Esophagus (tissue), 2 donors: ENCODE measurements at regions not wholly inside any gene's neighbourhood (a gene's known extent, or its start where the extent isn't known, plus 50 kb on each side); places are given as distances from the start of the nearest gene placed in this dataset.
A peak's percentile ranks its signal among the peaks of the same experiment; 100 is the strongest.

Experiments
- H3K27ac ChIP-seq, 2 donors: one replicate each; pipeline ENCODE4 v1.5.1; 2013; ENCODE audit warnings: low read depth in 2 of 2, mild to moderate bottlenecking in 2 of 2, inconsistent platforms in 1 of 2, low read length in 1 of 2, moderate library complexity in 1 of 2
- H3K27me3 ChIP-seq, 2 donors: one replicate each; pipeline ENCODE4 v1.6.1; 2013; ENCODE audit warnings: low read length in 2 of 2, control low read depth in 1 of 2, mild to moderate bottlenecking in 1 of 2; ENCODE audit not compliant: insufficient read depth in 2 of 2, control insufficient read depth in 1 of 2
- H3K36me3 ChIP-seq, 2 donors: one replicate each; pipeline ENCODE4 v1.6.1; 2013; ENCODE audit warnings: low read length in 1 of 2; ENCODE audit not compliant: control insufficient read depth in 2 of 2, insufficient read depth in 2 of 2
- H3K4me1 ChIP-seq, 2 donors: one replicate each; pipeline ENCODE4 v1.6.1; 2013; ENCODE audit warnings: low read length in 1 of 2; ENCODE audit not compliant: control insufficient read depth in 2 of 2, insufficient read depth in 2 of 2
- H3K4me3 ChIP-seq, 2 donors: one replicate each; pipeline ENCODE4 v1.5.1; 2013; ENCODE audit warnings: low read length in 2 of 2, mild to moderate bottlenecking in 2 of 2, low read depth in 1 of 2, moderate library complexity in 1 of 2
- H3K9me3 ChIP-seq, 2 donors: one replicate each; pipeline ENCODE4 v1.6.1; 2013; ENCODE audit warnings: mild to moderate bottlenecking in 2 of 2, low read depth in 1 of 2, low read length in 1 of 2, moderate library complexity in 1 of 2; ENCODE audit not compliant: control insufficient read depth in 2 of 2, insufficient read depth in 1 of 2
- WGBS, 2 donors: extraction: QIAGEN DNeasy Blood & Tissue Kit; methylation state at CpG; one replicate each; pipeline ENCODE4 v1.1.7; 2013; 5-methylcytosine and 5-hydroxymethylcytosine counted together
- donor health status: healthy with polysubstance abuse.
- donor health status: Bipolar disorder and iron deficiency.

GRCh38 chr1:234929369-234929768 lies 199.3 kb downstream of the TOMM20 start:
- 88 to 89% methylated on average over 3 of the region's 3 CpGs for WGBS, 2 donors
- peaks cover 5 to 9% of the 10 kb centered on the region in 2 donors for H3K4me1 ChIP-seq
- no peak overlapping the region for H3K27ac ChIP-seq
- H3K27me3 ChIP-seq = no peaks in the 10 kb centered on the region
- H3K9me3 ChIP-seq = no peaks in the 10 kb centered on the region
- H3K36me3 ChIP-seq = no peaks in the 10 kb centered on the region
- no peak overlapping the region for H3K4me3 ChIP-seq

GRCh38 chr1:234928642-234929041 lies 200.0 kb downstream of the TOMM20 start:
- 72 to 77% methylated on average over 5 of the region's 5 CpGs for WGBS, 2 donors

GRCh38 chr1:234927971-234928640 lies 200.5 kb downstream of the TOMM20 start:
- Histone ChIP-seq H3K36me3 (no peaks in the 10 kb centered on the region), H3K4me3 (no peak overlapping the region), H3K27ac (no peak overlapping the region), H3K9me3 (no peaks in the 10 kb centered on the region), H3K27me3 (no peaks in the 10 kb centered on the region), H3K4me1 (peaks cover 5 to 9% of the 10 kb centered on the region in 2 donors)
- WGBS, 2 donors = 82 to 83% methylated on average over 10 of the region's 10 CpGs

More at GRCh38 chr1:234928642-234929041, 200.0 kb downstream of the TOMM20 start:
- Histone ChIP-seq H3K27ac (no peak overlapping the region), H3K27me3 (no peaks in the 10 kb centered on the region), H3K9me3 (no peaks in the 10 kb centered on the region), H3K4me3 (no peak overlapping the region), H3K4me1 (peaks cover 5 to 9% of the 10 kb centered on the region in 2 donors), H3K36me3 (no peaks in the 10 kb centered on the region)

GRCh38 chr1:234927312-234927970 lies 201.2 kb downstream of the TOMM20 start:
- Histone ChIP-seq H3K4me3 (no peak overlapping the region), H3K27ac (no peak overlapping the region)
- WGBS, 2 donors = 83 to 86% methylated on average over 10 of the region's 10 CpGs

GRCh38 chr1:234926559-234927311 lies 201.9 kb downstream of the TOMM20 start:
- H3K36me3 ChIP-seq = no peaks in the 10 kb centered on the region
- no peak overlapping the region for H3K4me3 ChIP-seq
- H3K4me1 ChIP-seq = peaks cover 5 to 6% of the 10 kb centered on the region in 2 donors
- 59 to 60% methylated on average over 20 of the region's 20 CpGs for WGBS, 2 donors
- no peaks in the 10 kb centered on the region for H3K27me3 ChIP-seq
- H3K27ac ChIP-seq = peak overlapping the region; percentile 16 to 35
- no peaks in the 10 kb centered on the region for H3K9me3 ChIP-seq

More at GRCh38 chr1:234927312-234927970, 201.2 kb downstream of the TOMM20 start:
- Histone ChIP-seq H3K27me3 (no peaks in the 10 kb centered on the region), H3K4me1 (peaks cover 5 to 6% of the 10 kb centered on the region in 2 donors), H3K9me3 (no peaks in the 10 kb centered on the region), H3K36me3 (no peaks in the 10 kb centered on the region)

- Histone ChIP-seq H3K4me1 (peaks cover 5 to 6% of the 10 kb centered on the region in 2 donors), H3K9me3 (no peaks in the 10 kb centered on the region), H3K27ac (peak overlapping the region in 1 of 2 donors; percentile 35), H3K27me3 (no peaks in the 10 kb centered on the region), H3K4me3 (no peak overlapping the region), H3K36me3 (no peaks in the 10 kb centered on the region)
- WGBS, 2 donors = 32 to 40% methylated on average over 4 of the region's 4 CpGs
These were observed 202.4 kb downstream of the TOMM20 start for GRCh38 chr1:234926264-234926558.

- H3K36me3 ChIP-seq = no peaks in the 10 kb centered on the region
- H3K4me3 ChIP-seq = no peak overlapping the region
- WGBS, 2 donors = 50 to 54% methylated on average over 7 of the region's 7 CpGs
- H3K4me1 ChIP-seq = peaks cover 5 to 6% of the 10 kb centered on the region in 2 donors
- no peaks in the 10 kb centered on the region for H3K9me3 ChIP-seq
- peak overlapping the region; percentile 35 to 51 for H3K27ac ChIP-seq
- H3K27me3 ChIP-seq = no peaks in the 10 kb centered on the region
These were observed 203.0 kb downstream of the TOMM20 start for GRCh38 chr1:234925440-234926263.

GRCh38 chr1:234924450-234925355 lies 203.9 kb downstream of the TOMM20 start:
- WGBS, 2 donors = 83 to 91% methylated on average over 17 of the region's 17 CpGs
- Histone ChIP-seq H3K4me1 (peaks cover 3 to 5% of the 10 kb centered on the region in 2 donors), H3K27me3 (no peaks in the 10 kb centered on the region), H3K27ac (peak overlapping the region in 1 of 2 donors; percentile 27), H3K9me3 (no peaks in the 10 kb centered on the region), H3K4me3 (no peak overlapping the region), H3K36me3 (no peaks in the 10 kb centered on the region)
